ENCODE measurements at regions not wholly inside any gene's neighbourhood (a gene's known extent, or its start where the extent isn't known, plus 50 kb on each side); places are given as distances from the start of the nearest gene placed in this dataset.
A peak's percentile ranks its signal among the peaks of the same experiment; 100 is the strongest.

DNA sequence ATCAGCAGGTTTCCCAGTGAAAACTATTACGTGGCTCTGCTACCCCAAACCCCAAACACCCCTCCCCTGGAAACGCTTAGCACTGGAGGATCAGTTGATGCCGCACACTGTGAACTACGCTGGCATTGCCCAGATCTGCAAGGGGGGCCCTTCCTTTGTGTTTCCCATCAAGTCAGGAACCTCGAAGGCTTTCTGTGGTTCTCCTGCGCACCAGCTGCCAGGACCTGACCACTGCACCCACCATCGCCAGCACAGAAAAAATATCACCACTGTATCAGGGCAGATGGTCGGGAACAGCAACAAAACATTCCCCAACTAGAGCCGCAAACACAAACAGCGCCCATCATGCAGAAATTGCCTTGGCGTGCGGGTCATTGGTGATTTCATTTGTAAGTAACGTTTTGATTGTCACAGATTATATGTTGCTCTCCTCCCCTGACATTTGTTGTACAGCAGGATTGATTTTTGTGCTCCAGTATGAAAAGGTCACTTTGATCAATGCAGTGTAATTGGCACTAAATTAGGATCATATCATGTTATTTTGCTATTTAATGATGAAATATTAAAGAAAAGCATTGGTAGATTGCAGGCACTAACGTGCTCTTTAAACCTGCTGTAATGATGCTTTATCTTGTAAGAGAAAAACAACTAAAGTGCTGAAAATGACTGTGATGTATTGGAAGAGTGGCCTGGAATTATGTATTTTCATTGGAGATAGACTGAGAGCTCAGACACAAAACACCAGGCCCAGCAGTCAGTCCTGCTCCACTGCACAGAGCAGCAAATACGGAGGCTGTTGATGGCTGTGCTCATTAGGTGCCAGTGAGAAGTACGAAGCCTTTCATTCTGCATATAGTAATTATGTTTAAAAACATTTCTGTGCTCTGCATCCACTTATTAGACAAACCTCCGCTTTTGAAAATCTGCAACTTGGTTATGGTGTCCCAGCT lies 833.2 kb upstream of the SALL3 start:
- DNase-seq (no peak), ATAC-seq (no peak)
- intact Hi-C loops (cut with DNase I) = no loop called here
- Histone ChIP-seq H3K27ac (no peak overlapping the region), H3K4me1 (no peaks in the 10 kb centered on the region), H3K27me3 (ENCODE audit: low read depth) (no peaks in the 10 kb centered on the region), H3K4me3 (no peak overlapping the region), H3K9me3 (no peaks in the 10 kb centered on the region), H3K36me3 (no peaks in the 10 kb centered on the region)
- TF ChIP-seq, protein P1, sequence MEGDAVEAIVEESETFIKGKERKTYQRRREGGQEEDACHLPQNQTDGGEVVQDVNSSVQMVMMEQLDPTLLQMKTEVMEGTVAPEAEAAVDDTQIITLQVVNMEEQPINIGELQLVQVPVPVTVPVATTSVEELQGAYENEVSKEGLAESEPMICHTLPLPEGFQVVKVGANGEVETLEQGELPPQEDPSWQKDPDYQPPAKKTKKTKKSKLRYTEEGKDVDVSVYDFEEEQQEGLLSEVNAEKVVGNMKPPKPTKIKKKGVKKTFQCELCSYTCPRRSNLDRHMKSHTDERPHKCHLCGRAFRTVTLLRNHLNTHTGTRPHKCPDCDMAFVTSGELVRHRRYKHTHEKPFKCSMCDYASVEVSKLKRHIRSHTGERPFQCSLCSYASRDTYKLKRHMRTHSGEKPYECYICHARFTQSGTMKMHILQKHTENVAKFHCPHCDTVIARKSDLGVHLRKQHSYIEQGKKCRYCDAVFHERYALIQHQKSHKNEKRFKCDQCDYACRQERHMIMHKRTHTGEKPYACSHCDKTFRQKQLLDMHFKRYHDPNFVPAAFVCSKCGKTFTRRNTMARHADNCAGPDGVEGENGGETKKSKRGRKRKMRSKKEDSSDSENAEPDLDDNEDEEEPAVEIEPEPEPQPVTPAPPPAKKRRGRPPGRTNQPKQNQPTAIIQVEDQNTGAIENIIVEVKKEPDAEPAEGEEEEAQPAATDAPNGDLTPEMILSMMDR (IDR thresholded peaks at IDR 0.05) = no peak

DNA sequence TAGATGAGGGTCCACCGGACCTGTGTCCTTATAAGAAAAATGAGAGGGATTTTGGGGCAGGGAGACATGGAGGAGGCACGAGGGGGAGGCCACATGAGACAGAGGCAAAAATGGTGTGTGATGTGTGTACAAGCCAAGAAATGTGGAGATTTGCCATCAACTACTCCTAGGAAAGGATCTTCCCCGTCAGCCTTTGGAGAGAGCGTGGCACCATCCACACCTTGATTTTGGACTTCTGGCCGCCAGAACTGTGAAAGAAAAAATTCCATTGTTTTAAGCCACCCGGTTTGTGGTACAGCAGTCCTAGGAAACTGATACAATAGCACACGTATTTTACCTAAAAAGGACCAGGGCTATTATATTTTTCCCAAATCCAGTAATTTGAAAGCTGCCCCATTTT lies 829.0 kb upstream of the SALL3 start:
- no peaks in the 10 kb centered on the region for H3K9me3 ChIP-seq
- TF ChIP-seq, protein P1 (IDR thresholded peaks at IDR 0.05) = no peak
- H3K4me1 ChIP-seq = no peaks in the 10 kb centered on the region
- intact Hi-C loops (cut with DNase I) = no loop called here
- H3K4me3 ChIP-seq = no peak overlapping the region
- no peak overlapping the region for H3K27ac ChIP-seq
- ATAC-seq (no peak), DNase-seq (no peak)
- no peaks in the 10 kb centered on the region for H3K36me3 ChIP-seq
- H3K27me3 ChIP-seq (ENCODE audit: low read depth) = no peaks in the 10 kb centered on the region

DNA sequence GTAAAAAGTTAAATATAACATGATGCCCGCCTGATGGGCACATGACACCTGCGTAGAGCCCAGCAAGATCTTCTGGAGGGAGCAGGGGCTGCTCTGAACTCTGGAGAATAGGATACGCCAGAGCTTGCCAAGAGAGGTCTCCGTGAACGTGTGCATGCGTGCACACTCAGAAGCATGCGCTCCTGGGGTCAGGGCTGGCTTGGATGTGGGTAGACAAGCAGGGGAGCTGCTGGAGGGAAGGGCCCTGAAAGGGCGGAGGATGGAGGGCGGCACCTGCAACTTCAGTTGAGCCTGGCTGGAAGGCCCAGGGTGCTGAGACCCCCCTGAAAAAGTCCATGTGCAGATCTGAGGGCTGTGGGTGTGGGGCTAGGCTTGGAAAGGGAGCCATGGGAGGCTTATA lies 828.4 kb upstream of the SALL3 start:
- Histone ChIP-seq H3K27ac (no peak overlapping the region), H3K4me1 (no peaks in the 10 kb centered on the region), H3K4me3 (no peak overlapping the region), H3K27me3 (ENCODE audit: low read depth) (no peaks in the 10 kb centered on the region), H3K36me3 (no peaks in the 10 kb centered on the region), H3K9me3 (no peaks in the 10 kb centered on the region)
- intact Hi-C loops (cut with DNase I) = no loop called here
- TF ChIP-seq, protein P1 (IDR thresholded peaks at IDR 0.05) = no peak
- DNase-seq (no peak), ATAC-seq (no peak)

DNA sequence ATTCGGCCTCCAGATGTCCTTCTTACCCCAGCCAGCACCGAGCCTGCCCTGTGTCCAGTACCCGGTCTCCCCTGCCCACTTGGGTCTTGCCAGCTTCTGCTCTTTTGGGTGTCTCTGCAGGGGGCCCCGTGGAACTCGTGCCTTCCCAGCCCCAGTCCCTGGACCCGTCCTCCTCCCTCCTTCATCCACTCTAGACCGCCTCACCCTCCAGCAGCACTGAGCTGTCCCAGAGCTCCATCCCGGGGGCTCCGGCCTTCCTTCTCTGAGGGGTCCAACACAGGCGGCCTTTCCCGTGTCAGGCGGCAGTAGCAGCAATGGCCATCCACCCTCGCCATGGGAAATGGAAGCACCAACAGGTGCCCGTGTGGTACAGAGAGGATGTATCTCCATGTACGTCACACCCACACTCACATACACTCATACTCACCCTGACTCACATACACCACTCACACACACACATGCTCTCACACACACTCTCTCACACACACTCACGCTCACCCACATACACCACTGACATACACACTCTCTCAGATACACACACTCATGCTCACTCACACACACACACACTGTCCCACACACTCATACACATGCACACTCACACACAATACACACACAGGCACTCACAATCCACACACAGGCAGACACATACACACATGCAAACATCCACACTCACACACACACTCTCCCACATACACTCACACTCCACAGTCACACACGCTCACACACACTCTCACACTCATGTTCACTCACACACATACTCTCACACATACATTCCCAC lies 827.5 kb upstream of the SALL3 start:
- TF ChIP-seq, protein P1 (IDR thresholded peaks at IDR 0.05) = no peak
- Histone ChIP-seq H3K36me3 (no peaks in the 10 kb centered on the region), H3K9me3 (no peaks in the 10 kb centered on the region), H3K27ac (no peak overlapping the region), H3K27me3 (ENCODE audit: low read depth) (no peaks in the 10 kb centered on the region), H3K4me1 (no peaks in the 10 kb centered on the region), H3K4me3 (no peak overlapping the region)
- DNase-seq = no peak
- ATAC-seq = peak in 1 of 2 donors; percentile 27
- intact Hi-C loops (cut with DNase I) = no loop called here

DNA sequence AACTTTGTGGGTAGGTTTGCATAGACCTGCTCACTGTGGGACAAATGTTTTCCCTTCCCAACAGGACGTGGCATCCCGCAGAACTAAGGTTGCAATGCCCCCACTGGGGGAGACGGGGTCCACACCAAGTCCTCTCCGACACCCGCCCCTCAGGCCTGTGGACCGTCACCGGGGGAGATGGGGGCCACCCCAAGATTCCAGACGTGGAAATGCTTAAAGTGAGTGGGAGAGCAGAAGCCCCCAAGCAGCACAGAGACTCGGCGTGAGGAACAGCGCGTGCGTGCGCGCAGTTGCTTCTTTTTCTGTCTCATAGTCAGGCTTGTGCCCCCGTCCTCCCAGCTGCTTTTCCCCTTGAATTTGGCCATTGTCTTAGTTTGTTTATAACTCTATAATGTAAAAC lies 826.3 kb upstream of the SALL3 start:
- ATAC-seq = no peak
- no peaks in the 10 kb centered on the region for H3K9me3 ChIP-seq
- no peaks in the 10 kb centered on the region for H3K27me3 ChIP-seq (ENCODE audit: low read depth)
- H3K4me1 ChIP-seq = no peaks in the 10 kb centered on the region
- TF ChIP-seq, protein P1 (IDR thresholded peaks at IDR 0.05) = no peak
- DNase-seq = no peak
- no peaks in the 10 kb centered on the region for H3K36me3 ChIP-seq
- no peak overlapping the region for H3K27ac ChIP-seq
- H3K4me3 ChIP-seq = no peak overlapping the region
- intact Hi-C loops (cut with DNase I) = no loop called here

Measured in lower lobe of right lung (tissue), 2 donors.